HG03558 (cell line): ENCODE measurements at regions not wholly inside any gene's neighbourhood (a gene's known extent, or its start where the extent isn't known, plus 50 kb on each side); places are given as distances from the start of the nearest gene placed in this dataset.
"Not testable (repeated sequence)": the region's sequence is repeated elsewhere in the genome, so short reads cannot be mapped to it uniquely, and the experiment has no call there.

Experiments used
- ATAC-seq: cut with Tn5 transposase; IDR thresholded peaks from one replicate; pipeline ENCODE4 v1.9.1; 2021; ENCODE audit warnings: moderate number of reproducible peaks; ENCODE audit not compliant: unreplicated experiment; ENCODE audit errors: extremely low read depth

GRCh38 chr13:78102741-78103140, 184.1 kb upstream of the EDNRB start:
- no peak for ATAC-seq

- no peak for ATAC-seq
Observed at GRCh38 chr13:78102121-78102677, 183.6 kb upstream of the EDNRB start.

GRCh38 chr13:78100486-78100885, 181.9 kb upstream of the EDNRB start:
- no peak for ATAC-seq

- ATAC-seq = no peak
Observed at GRCh38 chr13:78098249-78098648, 179.6 kb upstream of the EDNRB start.

GRCh38 chr13:78096221-78096620, 177.6 kb upstream of the EDNRB start:
- ATAC-seq = no peak

GRCh38 chr13:78087966-78088678, 169.5 kb upstream of the EDNRB start:
- no peak for ATAC-seq

GRCh38 chr13:78085434-78086225, 167.0 kb upstream of the EDNRB start:
- no peak for ATAC-seq

- no peak for ATAC-seq
Observed at GRCh38 chr13:78084401-78084800, 165.8 kb upstream of the EDNRB start.

GRCh38 chr13:78078168-78078567, 159.5 kb upstream of the EDNRB start:
- ATAC-seq = no peak

- no peak for ATAC-seq
Observed at GRCh38 chr13:78067290-78067689, 148.7 kb upstream of the EDNRB start.

GRCh38 chr13:78065141-78065540, 146.5 kb upstream of the EDNRB start:
- no peak for ATAC-seq

- ATAC-seq = no peak
Observed at GRCh38 chr13:78061806-78062205, 143.2 kb upstream of the EDNRB start.

- ATAC-seq = no peak
Observed at GRCh38 chr13:78060966-78061365, 142.3 kb upstream of the EDNRB start.

GRCh38 chr13:78056865-78057264, 138.2 kb upstream of the EDNRB start:
- not testable (repeated sequence) for ATAC-seq

GRCh38 chr13:78054157-78054556, 135.5 kb upstream of the EDNRB start:
- no peak for ATAC-seq

GRCh38 chr13:78047151-78047550, 128.5 kb upstream of the EDNRB start:
- no peak for ATAC-seq

GRCh38 chr13:78046331-78046730, 127.7 kb upstream of the EDNRB start:
- peak; percentile 80 for ATAC-seq

- no peak for ATAC-seq
Observed at GRCh38 chr13:78045916-78046315, 127.3 kb upstream of the EDNRB start.

GRCh38 chr13:78041366-78041765, 122.7 kb upstream of the EDNRB start:
- ATAC-seq = not testable (repeated sequence)

- no peak for ATAC-seq
Observed at GRCh38 chr13:78040205-78040830, 121.7 kb upstream of the EDNRB start.

- no peak for ATAC-seq
Observed at GRCh38 chr13:78036841-78037240, 118.2 kb upstream of the EDNRB start.
